NT2/D1 (cell line): ENCODE measurements at regions not wholly inside any gene's neighbourhood (a gene's known extent, or its start where the extent isn't known, plus 50 kb on each side); places are given as distances from the start of the nearest gene placed in this dataset.

ENCODE experiments used
- DNase-seq: peaks from one replicate; pipeline ENCODE4 v3.0.0-alpha.2; 2011; ENCODE audit warnings: low read depth, low spot score
- H3K27me3 ChIP-seq: 2 replicates; pipeline ENCODE4 v1.6.0; 2011; ENCODE audit warnings: mild to moderate bottlenecking; ENCODE audit not compliant: insufficient read length, insufficient read depth
- H3K36me3 ChIP-seq: 2 replicates; pipeline ENCODE4 v1.6.1; 2011; ENCODE audit warnings: mild to moderate bottlenecking, low read length, mixed read lengths; ENCODE audit not compliant: insufficient read depth, insufficient read length
- H3K4me1 ChIP-seq: 2 replicates; pipeline ENCODE4 v1.5.1; 2011; ENCODE audit not compliant: insufficient read depth, insufficient read length
- H3K4me3 ChIP-seq: 2 replicates; pipeline ENCODE4 v1.5.1; 2011; ENCODE audit warnings: low read depth; ENCODE audit not compliant: insufficient read length
- H3K9ac ChIP-seq: 2 replicates; pipeline ENCODE4 v1.6.0; 2011; ENCODE audit warnings: low read depth; ENCODE audit not compliant: insufficient read length
- H3K9me3 ChIP-seq: 2 replicates; pipeline ENCODE4 v1.5.1; 2011; ENCODE audit warnings: mild to moderate bottlenecking, low read length; ENCODE audit not compliant: insufficient read depth
- SUZ12 ChIP-seq: IDR thresholded peaks from 2 replicates; pipeline ENCODE4 v1.6.1; 2011; ENCODE audit not compliant: insufficient read length, insufficient read depth; ENCODE audit errors: extremely low read depth
- YY1 ChIP-seq: IDR thresholded peaks from 2 replicates; pipeline ENCODE4 v1.6.1; 2011; ENCODE audit not compliant: insufficient read length, insufficient read depth
- ZNF274 ChIP-seq: IDR thresholded peaks from 2 replicates; pipeline ENCODE4 v1.6.1; 2011; ENCODE audit warnings: mild to moderate bottlenecking, low read depth, low read length

- DNase-seq = no peak
- no peak for TF ChIP-seq SUZ12
- TF ChIP-seq ZNF274 = no peak
- TF ChIP-seq YY1 = no peak
- Histone ChIP-seq H3K36me3 (no peaks in the 10 kb centered on the region), H3K4me3 (no peak overlapping the region), H3K4me1 (peaks cover 2% of the 10 kb centered on the region), H3K9me3 (no peaks in the 10 kb centered on the region), H3K27me3 (no peaks in the 10 kb centered on the region), H3K9ac (no peak overlapping the region)
These were observed 134.9 kb upstream of the ISX start for GRCh38 chr22:34931026-34931425.

GRCh38 chr22:34934261-34934660 is 131.7 kb upstream of the ISX start:
- Histone ChIP-seq H3K36me3 (no peaks in the 10 kb centered on the region), H3K4me1 (peaks cover 2% of the 10 kb centered on the region), H3K4me3 (no peak overlapping the region), H3K9ac (no peak overlapping the region), H3K9me3 (no peaks in the 10 kb centered on the region), H3K27me3 (no peaks in the 10 kb centered on the region)
- DNase-seq = no peak
- no peak for TF ChIP-seq SUZ12
- TF ChIP-seq ZNF274 = no peak
- no peak for TF ChIP-seq YY1

GRCh38 chr22:34943830-34944229 is 122.1 kb upstream of the ISX start:
- Histone ChIP-seq H3K4me3 (no peak overlapping the region), H3K9ac (no peak overlapping the region), H3K27me3 (no peaks in the 10 kb centered on the region), H3K4me1 (no peaks in the 10 kb centered on the region), H3K9me3 (no peaks in the 10 kb centered on the region), H3K36me3 (no peaks in the 10 kb centered on the region)
- TF ChIP-seq SUZ12 (no peak), YY1 (no peak), ZNF274 (no peak)
- no peak for DNase-seq

- TF ChIP-seq YY1 (no peak), ZNF274 (no peak), SUZ12 (no peak)
- no peak for DNase-seq
- no peaks in the 10 kb centered on the region for H3K9me3 ChIP-seq
- H3K9ac ChIP-seq = no peak overlapping the region
- no peak overlapping the region for H3K4me3 ChIP-seq
- H3K27me3 ChIP-seq = no peaks in the 10 kb centered on the region
- H3K36me3 ChIP-seq = no peaks in the 10 kb centered on the region
- no peaks in the 10 kb centered on the region for H3K4me1 ChIP-seq
These were observed 119.5 kb upstream of the ISX start for GRCh38 chr22:34946339-34946985.

GRCh38 chr22:34950489-34950888 is 115.5 kb upstream of the ISX start:
- Histone ChIP-seq H3K9ac (no peak overlapping the region), H3K4me1 (no peaks in the 10 kb centered on the region), H3K36me3 (no peaks in the 10 kb centered on the region), H3K4me3 (no peak overlapping the region), H3K27me3 (no peaks in the 10 kb centered on the region), H3K9me3 (no peaks in the 10 kb centered on the region)
- DNase-seq = no peak
- TF ChIP-seq ZNF274 = no peak
- TF ChIP-seq YY1 = no peak
- no peak for TF ChIP-seq SUZ12

GRCh38 chr22:34951212-34951611 is 114.7 kb upstream of the ISX start:
- no peak overlapping the region for H3K4me3 ChIP-seq
- TF ChIP-seq SUZ12 (no peak), ZNF274 (no peak), YY1 (no peak)
- H3K4me1 ChIP-seq = no peaks in the 10 kb centered on the region
- H3K27me3 ChIP-seq = no peaks in the 10 kb centered on the region
- no peaks in the 10 kb centered on the region; the same call in 1 of the 2 replicates for H3K9me3 ChIP-seq
- H3K36me3 ChIP-seq = no peaks in the 10 kb centered on the region
- H3K9ac ChIP-seq = no peak overlapping the region
- no peak for DNase-seq

GRCh38 chr22:34960005-34960404 is 106.0 kb upstream of the ISX start:
- no peak for TF ChIP-seq SUZ12
- no peak for TF ChIP-seq YY1
- TF ChIP-seq ZNF274 = no peak
- Histone ChIP-seq H3K36me3 (no peaks in the 10 kb centered on the region), H3K4me1 (no peaks in the 10 kb centered on the region), H3K4me3 (no peak overlapping the region), H3K27me3 (no peaks in the 10 kb centered on the region), H3K9ac (no peak overlapping the region), H3K9me3 (no peaks in the 10 kb centered on the region; the same call in 1 of the 2 replicates)
- DNase-seq = no peak
